ENCODE measurements at regions not wholly inside any gene's neighbourhood (a gene's known extent, or its start where the extent isn't known, plus 50 kb on each side); places are given as distances from the start of the nearest gene placed in this dataset.

- TF ChIP-seq CTCF (IDR thresholded peaks at IDR 0.05; ENCODE audit: poor library complexity, severe bottlenecking): no peak
- TF ChIP-seq EZH2 (IDR thresholded peaks at IDR 0.05; ENCODE audit: borderline replicate concordance, insufficient read depth, low read length, poor library complexity, severe bottlenecking): no peak
Measured at GRCh38 chrX:146448791-146449190, 360.8 kb upstream of the CXorf51B start.

All from neural cell (in vitro differentiated cells).